ENCODE measurements at regions not wholly inside any gene's neighbourhood (a gene's known extent, or its start where the extent isn't known, plus 50 kb on each side); places are given as distances from the start of the nearest gene placed in this dataset.

DNA sequence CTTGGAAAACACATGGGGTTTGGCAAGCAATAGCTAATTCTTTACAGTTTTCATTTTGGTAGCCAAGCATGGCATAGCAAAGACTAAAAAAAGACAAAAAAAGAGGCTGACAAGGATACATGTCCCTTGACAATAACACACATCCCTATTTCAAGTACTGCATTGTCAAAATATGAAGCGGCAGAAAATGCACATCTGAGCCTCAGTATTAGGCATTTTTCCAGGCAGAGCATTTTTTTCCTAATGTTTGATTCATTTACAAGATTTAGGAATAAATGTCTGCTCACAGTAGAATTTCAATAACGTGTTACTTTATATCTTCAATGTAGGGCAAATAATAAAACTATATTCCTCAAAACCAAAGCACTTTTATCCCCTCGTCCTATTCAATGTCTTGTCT, 216.3 kb upstream of the PCDH18 start:
- no peaks in the 10 kb centered on the region for H4K20me1 ChIP-seq (ENCODE audit: insufficient read depth, low read length)
- no peaks in the 10 kb centered on the region for H3K4me1 ChIP-seq (ENCODE audit: control insufficient read depth, insufficient read depth, low read length)
- TF ChIP-seq NFE2L2 (IDR thresholded peaks at IDR 0.05; ENCODE audit: low read depth, low read length): no peak
- TF ChIP-seq, protein P1, sequence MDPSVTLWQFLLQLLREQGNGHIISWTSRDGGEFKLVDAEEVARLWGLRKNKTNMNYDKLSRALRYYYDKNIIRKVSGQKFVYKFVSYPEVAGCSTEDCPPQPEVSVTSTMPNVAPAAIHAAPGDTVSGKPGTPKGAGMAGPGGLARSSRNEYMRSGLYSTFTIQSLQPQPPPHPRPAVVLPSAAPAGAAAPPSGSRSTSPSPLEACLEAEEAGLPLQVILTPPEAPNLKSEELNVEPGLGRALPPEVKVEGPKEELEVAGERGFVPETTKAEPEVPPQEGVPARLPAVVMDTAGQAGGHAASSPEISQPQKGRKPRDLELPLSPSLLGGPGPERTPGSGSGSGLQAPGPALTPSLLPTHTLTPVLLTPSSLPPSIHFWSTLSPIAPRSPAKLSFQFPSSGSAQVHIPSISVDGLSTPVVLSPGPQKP (IDR thresholded peaks at IDR 0.05; ENCODE audit: borderline replicate concordance, low read depth, low read length): no peak
- no peak for TF ChIP-seq MAFK (IDR thresholded peaks at IDR 0.05; ENCODE audit: low read depth, low read length)
- no peak for TF ChIP-seq MAZ (IDR thresholded peaks at IDR 0.05; ENCODE audit: borderline replicate concordance, low read depth, low read length)
- TF ChIP-seq RFX5 (IDR thresholded peaks at IDR 0.05; ENCODE audit: low read depth, low read length): no peak
- TF ChIP-seq SMC3 (IDR thresholded peaks at IDR 0.05; ENCODE audit: low read depth, low read length): no peak
- TF ChIP-seq POLR2A (IDR thresholded peaks at IDR 0.05; ENCODE audit: low read depth, low read length): no peak
- TF ChIP-seq, protein P2, sequence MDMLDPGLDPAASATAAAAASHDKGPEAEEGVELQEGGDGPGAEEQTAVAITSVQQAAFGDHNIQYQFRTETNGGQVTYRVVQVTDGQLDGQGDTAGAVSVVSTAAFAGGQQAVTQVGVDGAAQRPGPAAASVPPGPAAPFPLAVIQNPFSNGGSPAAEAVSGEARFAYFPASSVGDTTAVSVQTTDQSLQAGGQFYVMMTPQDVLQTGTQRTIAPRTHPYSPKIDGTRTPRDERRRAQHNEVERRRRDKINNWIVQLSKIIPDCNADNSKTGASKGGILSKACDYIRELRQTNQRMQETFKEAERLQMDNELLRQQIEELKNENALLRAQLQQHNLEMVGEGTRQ (IDR thresholded peaks at IDR 0.05; ENCODE audit: low read depth, low read length): no peak
- TF ChIP-seq CHD1 (IDR thresholded peaks at IDR 0.05; ENCODE audit: low read depth, low read length): no peak
- H3K36me3 ChIP-seq (ENCODE audit: control insufficient read depth, insufficient read depth, low read length): no peaks in the 10 kb centered on the region
- no CpG with 5 or more reads among the region's 3 CpGs for WGBS, 2 experiments (ENCODE audit: extremely low coverage in 2 of 2, insufficient read length in 1 of 2)
- no peak overlapping the region for H3K4me3 ChIP-seq (ENCODE audit: insufficient read depth, low read depth, low read length)
- ChIA-PET CTCF (no interaction called here), POLR2A (ENCODE audit: unreplicated experiment) (no interaction called here)
- H3K14ac ChIP-seq (replicated peaks; ENCODE audit: low read depth, low read length): no peak overlapping the region
- no peak overlapping the region for H4K5ac ChIP-seq (ENCODE audit: low read depth, low read length)
- H4K8ac ChIP-seq (ENCODE audit: low read depth in 2 of 2, low read length in 2 of 2): no peak overlapping the region
- H3K27me3 ChIP-seq (ENCODE audit: control insufficient read depth, insufficient read depth, low read length): no peaks in the 10 kb centered on the region
- no peak overlapping the region for H3K4me2 ChIP-seq (ENCODE audit: low read depth, low read length)
- no peak for ATAC-seq (ENCODE audit: low read depth)
- no peak overlapping the region for H3K9ac ChIP-seq (ENCODE audit: low read depth, low read length)
- H3K9me3 ChIP-seq (ENCODE audit: control insufficient read depth, insufficient read depth, low read length): no peaks in the 10 kb centered on the region
- no peak overlapping the region for H2AFZ ChIP-seq (replicated peaks; ENCODE audit: low read length, poor library complexity)
- in situ Hi-C loops (cut with MboI; ENCODE audit: low sequenced_read_pairs) (no loop called here), dilution Hi-C loops (cut with HindIII; ENCODE audit: low sequenced_read_pairs, unreplicated experiment) (no loop called here), intact Hi-C loops (cut with micrococcal nuclease) (no loop called here)
- no peaks in the 10 kb centered on the region for H3K79me1 ChIP-seq (ENCODE audit: low read depth in 1 of 2, low read length in 2 of 2)
- no peak overlapping the region for H3K27ac ChIP-seq (ENCODE audit: insufficient read depth, low read length)
- no peak overlapping the region for H2AK5ac ChIP-seq (ENCODE audit: low read depth, low read length)
- H3K4ac ChIP-seq (ENCODE audit: low read depth, low read length): no peak overlapping the region
- no peak overlapping the region for H2BK20ac ChIP-seq (ENCODE audit: low read depth, low read length)
- no peak overlapping the region for H2BK5ac ChIP-seq (ENCODE audit: low read depth, low read length, poor library complexity, severe bottlenecking)
- H4K91ac ChIP-seq (ENCODE audit: insufficient read depth, low read depth, low read length): no peak overlapping the region
- no peak overlapping the region for H3K18ac ChIP-seq (ENCODE audit: low read depth, low read length)
- no peaks in the 10 kb centered on the region for H3K9me1 ChIP-seq (ENCODE audit: insufficient read depth, low read length)
- H3K56ac ChIP-seq (ENCODE audit: extremely low read depth, insufficient read depth, low read length): no peak overlapping the region
- H3K23ac ChIP-seq (ENCODE audit: low read depth, low read length): no peak overlapping the region
- H2BK15ac ChIP-seq (ENCODE audit: low read depth, low read length): no peak overlapping the region
- H2AK9ac ChIP-seq (replicated peaks; ENCODE audit: low read depth, low read length, poor library complexity): no peak overlapping the region
- no TSS peak for BruUV-seq (replicated peaks)
- H2BK120ac ChIP-seq (ENCODE audit: low read depth, low read length): no peak overlapping the region
- no peak for DNase-seq

Data from IMR-90 (cell line).